SK-N-SH (cell line): ENCODE measurements at regions not wholly inside any gene's neighbourhood (a gene's known extent, or its start where the extent isn't known, plus 50 kb on each side); places are given as distances from the start of the nearest gene placed in this dataset.

Experiments used
- CTCF ChIA-PET: fragments of 300-600, 350-600 bp; formaldehyde crosslinking; extraction: SDS; loops from one replicate; lab custom pipeline; 2021; lab: Yijun Ruan, JAX
- POLR2A ChIA-PET: fragments of 350-600 bp; sonication (Branson Sonifier 250); formaldehyde crosslinking; extraction: SDS; loops from one replicate; lab custom pipeline; 2020; ENCODE audit warnings: antibody characterized with exemption, inconsistent platforms; lab: Yijun Ruan, JAX
- DNase-seq: peaks from one replicate; pipeline ENCODE4 v3.0.0; 2012
- H2AFZ ChIP-seq: fragments of 200-600 bp; sonication (generic); 2 replicates; pipeline ENCODE4 v1.8.1; 2016; ENCODE audit warnings: antibody characterized with exemption, mild to moderate bottlenecking, low read depth
- H3F3A ChIP-seq: fragments of 200-600 bp; sonication (generic); replicated peaks from 2 replicates; pipeline ENCODE3; 2016; ENCODE audit warnings: antibody characterized with exemption, mild to moderate bottlenecking; ENCODE audit not compliant: insufficient read depth
- H3K27ac ChIP-seq, 2 experiments: fragments of 200-500 bp in 1 of 2; fragments of 200-600 bp in 1 of 2; sonication (Bioruptor generic) in 1 of 2; sonication (generic), shearing (Covaris generic) in 1 of 2; 2 replicates each; pipeline versions ENCODE4 v1.5.1 to v1.6.1; 2014 to 2016; ENCODE audit warnings: low read depth in 2 of 2, inconsistent platforms in 1 of 2, low read length in 1 of 2, mild to moderate bottlenecking in 1 of 2, mixed read lengths in 1 of 2
- H3K27me3 ChIP-seq: fragments of 200-600 bp; sonication (generic), shearing (Covaris generic); 2 replicates; pipeline ENCODE4 v1.6.1; 2016; ENCODE audit warnings: mixed run types; ENCODE audit not compliant: insufficient read depth
- H3K36me3 ChIP-seq, 2 experiments: fragments of 200-500 bp in 1 of 2; fragments of 200-600 bp in 1 of 2; sonication (Bioruptor generic) in 1 of 2; sonication (generic) in 1 of 2; replicated peaks in 1 of 2; 2 replicates each; pipeline versions ENCODE3 to v1.5.1; 2014 to 2016; ENCODE audit warnings: low read length in 1 of 2, mild to moderate bottlenecking in 1 of 2; ENCODE audit not compliant: insufficient read depth in 2 of 2, control insufficient read depth in 1 of 2
- H3K4me1 ChIP-seq, 2 experiments: fragments of 200-500 bp in 1 of 2; fragments of 200-600 bp in 1 of 2; sonication (Bioruptor generic) in 1 of 2; sonication (generic), shearing (Covaris generic) in 1 of 2; 2 replicates each; pipeline versions ENCODE4 v1.5.1 to v1.6.1; 2014 to 2016; ENCODE audit warnings: low read depth in 1 of 2, low read length in 1 of 2, mixed run types in 1 of 2; ENCODE audit not compliant: insufficient read depth in 2 of 2, control insufficient read depth in 1 of 2
- H3K4me2 ChIP-seq: fragments of 200-600 bp; sonication (generic), shearing (Covaris generic); 2 replicates; pipeline ENCODE4 v1.6.1; 2017; ENCODE audit warnings: mixed run types
- H3K4me3 ChIP-seq, 2 experiments: fragments of 200-500 bp in 1 of 2; fragments of 200-600 bp in 1 of 2; sonication (Bioruptor generic) in 1 of 2; sonication (generic), shearing (Covaris generic) in 1 of 2; 2 replicates each; pipeline versions ENCODE4 v1.5.1 to v1.8.1; 2014 to 2016; ENCODE audit warnings: low read depth in 2 of 2, inconsistent platforms in 1 of 2, low read length in 1 of 2, mild to moderate bottlenecking in 1 of 2, mixed read lengths in 1 of 2, moderate library complexity in 1 of 2
- H3K79me2 ChIP-seq: fragments of 200-600 bp; sonication (generic); 2 replicates; pipeline ENCODE4 v1.8.1; 2017; ENCODE audit warnings: mild to moderate bottlenecking; ENCODE audit not compliant: insufficient read depth
- H3K9ac ChIP-seq: fragments of 200-600 bp; sonication (generic); 2 replicates; pipeline ENCODE4 v1.6.1; 2017; ENCODE audit warnings: mixed run types
- H3K9me2 ChIP-seq: fragments of 200-600 bp; sonication (generic); 2 replicates; pipeline ENCODE4 v1.6.1; 2017; ENCODE audit warnings: mixed run types
- H3K9me3 ChIP-seq: fragments of 200-600 bp; sonication (generic); 2 replicates; pipeline ENCODE4 v1.6.1; 2017; ENCODE audit warnings: mixed run types, mild to moderate bottlenecking, moderate library complexity
- H4K20me1 ChIP-seq: fragments of 200-600 bp; sonication (generic); 2 replicates; pipeline ENCODE4 v1.6.1; 2017; ENCODE audit warnings: mild to moderate bottlenecking, mixed run types; ENCODE audit not compliant: insufficient read depth
- EZH2phosphoT487 ChIP-seq: fragments of 200-600 bp; sonication (generic); IDR thresholded peaks from 2 replicates; pipeline ENCODE4 v1.6.1; 2017; ENCODE audit warnings: low read depth, mixed run types, mild to moderate bottlenecking, antibody characterized with exemption, moderate library complexity, borderline replicate concordance
- FOXM1 ChIP-seq: IDR thresholded peaks from 2 replicates; pipeline ENCODE4 v1.4.0; 2012; ENCODE audit warnings: low read depth, mild to moderate bottlenecking
- GATA2 ChIP-seq: sonication (generic); formaldehyde crosslinking; IDR thresholded peaks from 2 replicates; pipeline ENCODE4 v1.5.0; 2020; ENCODE audit warnings: mild to moderate bottlenecking, missing genetic modification reagents
- IRF3 ChIP-seq: fragments of 150-350 bp; IDR thresholded peaks from 2 replicates; pipeline ENCODE4 v1.6.1; 2016; ENCODE audit warnings: mild to moderate bottlenecking, low read depth, low read length
- JUND ChIP-seq: IDR thresholded peaks from 2 replicates; pipeline ENCODE4 v1.4.0; 2012
- MAX ChIP-seq: IDR thresholded peaks from 2 replicates; pipeline ENCODE4 v1.4.0; 2012; ENCODE audit warnings: low read depth
- MEF2A ChIP-seq: IDR thresholded peaks from 2 replicates; pipeline ENCODE4 v1.4.0; 2012; ENCODE audit warnings: low read depth, borderline replicate concordance
- MXI1 ChIP-seq: IDR thresholded peaks from 2 replicates; pipeline ENCODE4 v1.6.1; 2012; ENCODE audit warnings: mild to moderate bottlenecking, low read depth, low read length, improper control_type of control experiment
- NRF1 ChIP-seq: IDR thresholded peaks from 2 replicates; pipeline ENCODE4 v1.6.1; 2012; ENCODE audit warnings: low read depth, mild to moderate bottlenecking, low read length
- PBX3 ChIP-seq: IDR thresholded peaks from 2 replicates; pipeline ENCODE4; 2012
- RAD21 ChIP-seq: IDR thresholded peaks from 2 replicates; pipeline ENCODE4 v1.6.1; 2012; ENCODE audit warnings: mild to moderate bottlenecking, low read length
- RCOR1 ChIP-seq: fragments of 150-350 bp; IDR thresholded peaks from 2 replicates; pipeline ENCODE4 v1.6.1; 2017; ENCODE audit warnings: antibody characterized with exemption, low read length
- RXRA ChIP-seq: IDR thresholded peaks from 2 replicates; pipeline ENCODE4 v1.4.0; 2012; ENCODE audit warnings: low read depth, mild to moderate bottlenecking, borderline replicate concordance
- SMC3 ChIP-seq: IDR thresholded peaks from 2 replicates; pipeline ENCODE4 v1.6.1; 2012; ENCODE audit warnings: low read depth, low read length, improper control_type of control experiment
- TEAD4 ChIP-seq: IDR thresholded peaks from 2 replicates; pipeline ENCODE4 v1.4.0; 2012; ENCODE audit warnings: mild to moderate bottlenecking, borderline replicate concordance; ENCODE audit not compliant: insufficient read depth
- USF1 ChIP-seq: IDR thresholded peaks from 2 replicates; pipeline ENCODE4 v1.4.0; 2012; ENCODE audit warnings: low read depth, borderline replicate concordance
- USF2 ChIP-seq: fragments of 150-350 bp; IDR thresholded peaks from 2 replicates; pipeline ENCODE4 v1.6.1; 2017; ENCODE audit warnings: antibody characterized with exemption, low read length, low read depth, borderline replicate concordance
- ZBTB33 ChIP-seq: IDR thresholded peaks from 2 replicates; pipeline ENCODE4 v1.4.0; 2012; ENCODE audit warnings: low read depth, borderline replicate concordance
- WGBS: methylation state at CpG from one replicate; pipeline ENCODE4 v1.1.6; 2017; ENCODE audit warnings: low lambda C conversion rate; 5-methylcytosine and 5-hydroxymethylcytosine counted together

- Histone ChIP-seq H3K36me3 (no peaks in the 10 kb centered on the region), H3K4me3 (no peak overlapping the region), H3K9me3 (no peaks in the 10 kb centered on the region), H3K4me2 (no peak overlapping the region), H3K79me2 (no peaks in the 10 kb centered on the region), H3K9ac (no peak overlapping the region), H3K9me2 (no peaks in the 10 kb centered on the region), H3F3A (no peaks in the 10 kb centered on the region), H4K20me1 (no peaks in the 10 kb centered on the region), H3K4me1 (no peaks in the 10 kb centered on the region), H3K27me3 (no peaks in the 10 kb centered on the region), H2AFZ (no peak overlapping the region), H3K27ac (no peak overlapping the region)
- WGBS, result 31% methylated on average over 5 of the region's 5 CpGs
- DNase-seq, result no peak
- TF ChIP-seq TEAD4, result no peak
- TF ChIP-seq IRF3, result no peak
- no peak for TF ChIP-seq USF1
- TF ChIP-seq RCOR1, result no peak
- no peak for TF ChIP-seq SMC3
- TF ChIP-seq MEF2A, result no peak
- TF ChIP-seq JUND, result no peak
- no peak for TF ChIP-seq MXI1
- TF ChIP-seq PBX3, result no peak
- no peak for TF ChIP-seq ZBTB33
- no peak for TF ChIP-seq GATA2
- ChIA-PET CTCF (no interaction called here), POLR2A (no interaction called here)
Measured at GRCh38 chr16:6937641-6938040, 395.0 kb upstream of the RBFOX1 start.

GRCh38 chr16:6932871-6933385 is 399.7 kb upstream of the RBFOX1 start:
- no peak for TF ChIP-seq NRF1
- TF ChIP-seq USF2, result no peak
- no peak for TF ChIP-seq EZH2phosphoT487
- TF ChIP-seq RAD21, result no peak
- TF ChIP-seq ZBTB33, result no peak
- TF ChIP-seq RXRA, result no peak
- TF ChIP-seq MAX, result no peak
- no peak for TF ChIP-seq FOXM1
- no peak for TF ChIP-seq GATA2
- no peak for TF ChIP-seq SMC3
- Histone ChIP-seq H3K9me3 (no peaks in the 10 kb centered on the region), H3K79me2 (no peaks in the 10 kb centered on the region), H3K27ac (no peak overlapping the region), H3K9me2 (no peaks in the 10 kb centered on the region), H3K4me1 (no peaks in the 10 kb centered on the region), H3K27me3 (no peaks in the 10 kb centered on the region), H3F3A (no peaks in the 10 kb centered on the region), H4K20me1 (no peaks in the 10 kb centered on the region), H3K4me3 (no peak overlapping the region), H3K36me3 (no peaks in the 10 kb centered on the region), H2AFZ (no peak overlapping the region), H3K9ac (no peak overlapping the region), H3K4me2 (no peak overlapping the region)
- no peak for DNase-seq
- CTCF ChIA-PET, result no interaction called here
- POLR2A ChIA-PET, result no interaction called here
- WGBS, result 55% methylated on average over 5 of the region's 5 CpGs
